ENCODE measurements at regions not wholly inside any gene's neighbourhood (a gene's known extent, or its start where the extent isn't known, plus 50 kb on each side); places are given as distances from the start of the nearest gene placed in this dataset.

- no CpG with 5 or more reads among the region's 1 CpG for WGBS (ENCODE audit: insufficient coverage)
- H3K4me3 ChIP-seq (ENCODE audit: control insufficient read depth in 1 of 2, extremely low read depth in 1 of 2, low read length in 1 of 2): no peak overlapping the region
- Mint-ChIP-seq H3K27me3 (no peaks in the 10 kb centered on the region), H3K27ac (no peak overlapping the region), H3K4me1 (no peaks in the 10 kb centered on the region), H3K9me3 (peaks cover 14 to 21% (median 15%) of the 10 kb centered on the region in 3 donors), H3K36me3 (no peaks in the 10 kb centered on the region), H3K4me3 (no peak overlapping the region)
- no peaks in the 10 kb centered on the region for H3K36me3 ChIP-seq (ENCODE audit: control insufficient read depth in 2 of 2, extremely low read depth in 1 of 2, insufficient read depth in 1 of 2, low read length in 1 of 2)
- H3K4me1 ChIP-seq (ENCODE audit: control insufficient read depth in 1 of 2, extremely low read depth in 1 of 2, insufficient read depth in 2 of 2, low read length in 2 of 2): no peaks in the 10 kb centered on the region
- DNase-seq (no peak), ATAC-seq (replicated peaks in 1 of 4) (no peak)
- H3K9me3 ChIP-seq: no peaks in the 10 kb centered on the region
- no peak overlapping the region for H3K27ac ChIP-seq (ENCODE audit: low read length)
- CTCF ChIA-PET: no interaction called here
- H3K27me3 ChIP-seq (replicated peaks in 1 of 2; ENCODE audit: control insufficient read depth in 2 of 2, extremely low read depth in 1 of 2, insufficient read depth in 2 of 2, low read length in 1 of 2): no peaks in the 10 kb centered on the region
- POLR2A ChIA-PET: no interaction called here
These were observed 312.5 kb upstream of the FLRT2 start for GRCh38 chr14:85217412-85217811.

GRCh38 chr14:85218982-85219381 lies 311.0 kb upstream of the FLRT2 start:
- H3K9me3 ChIP-seq: no peaks in the 10 kb centered on the region
- POLR2A ChIA-PET: no interaction called here
- CTCF ChIA-PET: no interaction called here
- DNase-seq: no peak
- ATAC-seq (replicated peaks in 1 of 4): no peak
- no peaks in the 10 kb centered on the region for H3K36me3 Mint-ChIP-seq
- peaks cover 8 to 15% (median 14%) of the 10 kb centered on the region in 3 donors for H3K9me3 Mint-ChIP-seq
- H3K36me3 ChIP-seq (ENCODE audit: control insufficient read depth in 2 of 2, extremely low read depth in 1 of 2, insufficient read depth in 1 of 2, low read length in 1 of 2): no peaks in the 10 kb centered on the region
- no peaks in the 10 kb centered on the region for H3K27me3 Mint-ChIP-seq
- H3K4me3 Mint-ChIP-seq: no peak overlapping the region
- no peak overlapping the region for H3K27ac Mint-ChIP-seq
- no peaks in the 10 kb centered on the region for H3K27me3 ChIP-seq (replicated peaks in 1 of 2; ENCODE audit: control insufficient read depth in 2 of 2, extremely low read depth in 1 of 2, insufficient read depth in 2 of 2, low read length in 1 of 2)
- no peaks in the 10 kb centered on the region for H3K4me1 Mint-ChIP-seq
- H3K4me1 ChIP-seq (ENCODE audit: control insufficient read depth in 1 of 2, extremely low read depth in 1 of 2, insufficient read depth in 2 of 2, low read length in 2 of 2): no peaks in the 10 kb centered on the region
- no peak overlapping the region for H3K4me3 ChIP-seq (ENCODE audit: control insufficient read depth in 1 of 2, extremely low read depth in 1 of 2, low read length in 1 of 2)
- H3K27ac ChIP-seq (ENCODE audit: low read length): no peak overlapping the region

DNA sequence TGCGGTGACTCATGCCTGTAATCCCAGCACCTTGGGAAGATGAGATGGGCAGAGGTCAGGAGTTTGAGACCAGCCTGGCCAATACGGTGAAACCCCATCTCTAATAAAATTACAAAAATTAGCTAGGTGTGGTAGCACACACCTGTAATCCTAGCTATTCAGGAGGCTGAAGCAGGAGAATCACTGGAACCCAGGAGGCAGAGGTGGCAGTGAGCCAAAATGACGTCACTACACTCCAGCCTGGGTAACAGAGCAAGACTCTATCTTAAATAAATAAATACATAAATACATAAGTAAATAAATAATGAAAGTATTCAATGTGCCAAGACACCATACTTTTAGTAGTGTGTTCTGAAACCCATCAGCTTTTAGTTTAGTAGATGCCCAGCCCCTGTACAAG lies 308.1 kb upstream of the FLRT2 start:
- Histone ChIP-seq H3K27me3 (replicated peaks in 1 of 2; ENCODE audit: control insufficient read depth in 2 of 2, extremely low read depth in 1 of 2, insufficient read depth in 2 of 2, low read length in 1 of 2) (no peaks in the 10 kb centered on the region), H3K27ac (ENCODE audit: low read length) (no peak overlapping the region), H3K4me1 (ENCODE audit: control insufficient read depth in 1 of 2, extremely low read depth in 1 of 2, insufficient read depth in 2 of 2, low read length in 2 of 2) (no peaks in the 10 kb centered on the region), H3K36me3 (ENCODE audit: control insufficient read depth in 2 of 2, extremely low read depth in 1 of 2, insufficient read depth in 1 of 2, low read length in 1 of 2) (no peaks in the 10 kb centered on the region), H3K9me3 (no peaks in the 10 kb centered on the region), H3K4me3 (ENCODE audit: control insufficient read depth in 1 of 2, extremely low read depth in 1 of 2, low read length in 1 of 2) (no peak overlapping the region)
- no peak for DNase-seq
- H3K36me3 Mint-ChIP-seq: no peaks in the 10 kb centered on the region
- H3K27me3 Mint-ChIP-seq: no peaks in the 10 kb centered on the region
- H3K4me3 Mint-ChIP-seq: no peak overlapping the region
- H3K9me3 Mint-ChIP-seq: peaks cover 8 to 13% (median 13%) of the 10 kb centered on the region in 3 donors
- POLR2A ChIA-PET: no interaction called here
- no peaks in the 10 kb centered on the region for H3K4me1 Mint-ChIP-seq
- no CpG with 5 or more reads among the region's 3 CpGs for WGBS (ENCODE audit: insufficient coverage)
- ATAC-seq (replicated peaks in 1 of 4): no peak
- CTCF ChIA-PET: no interaction called here
- H3K27ac Mint-ChIP-seq: no peak overlapping the region

DNA sequence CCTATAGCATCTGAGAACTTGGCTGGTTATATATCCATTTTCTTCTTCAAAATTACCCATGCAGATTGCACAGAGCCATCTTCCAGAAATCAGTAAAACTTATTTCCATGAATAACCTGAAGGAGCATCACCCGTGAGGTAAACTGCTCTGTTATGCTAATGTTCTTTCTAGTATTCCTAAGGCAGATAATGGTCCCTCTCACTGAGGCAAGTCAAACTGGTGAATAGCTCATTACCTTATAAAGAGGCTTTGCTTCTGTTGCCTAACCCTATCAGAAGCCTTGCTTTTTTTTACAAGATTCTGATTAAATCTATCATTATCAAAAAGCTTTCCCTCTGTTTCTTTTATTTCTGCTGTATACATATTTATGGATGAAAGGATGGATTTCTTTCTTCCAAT lies 307.6 kb upstream of the FLRT2 start:
- H3K9me3 Mint-ChIP-seq: peaks cover 8 to 15% (median 13%) of the 10 kb centered on the region in 3 donors
- CTCF ChIA-PET: no interaction called here

GRCh38 chr14:85223667-85224066 lies 306.3 kb upstream of the FLRT2 start:
- H3K4me1 Mint-ChIP-seq: no peaks in the 10 kb centered on the region
- Histone ChIP-seq H3K36me3 (ENCODE audit: control insufficient read depth in 2 of 2, extremely low read depth in 1 of 2, insufficient read depth in 1 of 2, low read length in 1 of 2) (no peaks in the 10 kb centered on the region), H3K4me3 (ENCODE audit: control insufficient read depth in 1 of 2, extremely low read depth in 1 of 2, low read length in 1 of 2) (no peak overlapping the region), H3K4me1 (ENCODE audit: control insufficient read depth in 1 of 2, extremely low read depth in 1 of 2, insufficient read depth in 2 of 2, low read length in 2 of 2) (no peaks in the 10 kb centered on the region), H3K9me3 (no peaks in the 10 kb centered on the region), H3K27ac (ENCODE audit: low read length) (no peak overlapping the region), H3K27me3 (replicated peaks in 1 of 2; ENCODE audit: control insufficient read depth in 2 of 2, extremely low read depth in 1 of 2, insufficient read depth in 2 of 2, low read length in 1 of 2) (no peaks in the 10 kb centered on the region)
- POLR2A ChIA-PET: no interaction called here
- ATAC-seq (replicated peaks in 1 of 4): no peak
- CTCF ChIA-PET: no interaction called here
- WGBS (ENCODE audit: insufficient coverage): 43% methylated on average over 1 of the region's 3 CpGs
- no peak for DNase-seq
- H3K4me3 Mint-ChIP-seq: no peak overlapping the region
- H3K9me3 Mint-ChIP-seq: peaks cover 8 to 20% (median 15%) of the 10 kb centered on the region in 3 donors
- H3K36me3 Mint-ChIP-seq: no peaks in the 10 kb centered on the region
- H3K27ac Mint-ChIP-seq: no peak overlapping the region
- no peaks in the 10 kb centered on the region for H3K27me3 Mint-ChIP-seq

More for the DNA sequence above, 307.6 kb upstream of the FLRT2 start:
- Mint-ChIP-seq H3K27ac (no peak overlapping the region), H3K36me3 (no peaks in the 10 kb centered on the region), H3K27me3 (no peaks in the 10 kb centered on the region), H3K4me1 (no peaks in the 10 kb centered on the region), H3K4me3 (no peak overlapping the region)
- no peak overlapping the region for H3K27ac ChIP-seq (ENCODE audit: low read length)
- H3K9me3 ChIP-seq: no peaks in the 10 kb centered on the region
- H3K4me1 ChIP-seq (ENCODE audit: control insufficient read depth in 1 of 2, extremely low read depth in 1 of 2, insufficient read depth in 2 of 2, low read length in 2 of 2): no peaks in the 10 kb centered on the region
- H3K27me3 ChIP-seq (replicated peaks in 1 of 2; ENCODE audit: control insufficient read depth in 2 of 2, extremely low read depth in 1 of 2, insufficient read depth in 2 of 2, low read length in 1 of 2): no peaks in the 10 kb centered on the region
- no peaks in the 10 kb centered on the region for H3K36me3 ChIP-seq (ENCODE audit: control insufficient read depth in 2 of 2, extremely low read depth in 1 of 2, insufficient read depth in 1 of 2, low read length in 1 of 2)
- POLR2A ChIA-PET: no interaction called here
- H3K4me3 ChIP-seq (ENCODE audit: control insufficient read depth in 1 of 2, extremely low read depth in 1 of 2, low read length in 1 of 2): no peak overlapping the region
- DNase-seq (no peak), ATAC-seq (replicated peaks in 1 of 4) (no peak)
- no CpG with 5 or more reads among the region's 1 CpG for WGBS (ENCODE audit: insufficient coverage)

GRCh38 chr14:85224241-85224640 lies 305.7 kb upstream of the FLRT2 start:
- no peak overlapping the region for H3K27ac Mint-ChIP-seq
- CTCF ChIA-PET: no interaction called here
- no peak overlapping the region for H3K4me3 Mint-ChIP-seq

DNA sequence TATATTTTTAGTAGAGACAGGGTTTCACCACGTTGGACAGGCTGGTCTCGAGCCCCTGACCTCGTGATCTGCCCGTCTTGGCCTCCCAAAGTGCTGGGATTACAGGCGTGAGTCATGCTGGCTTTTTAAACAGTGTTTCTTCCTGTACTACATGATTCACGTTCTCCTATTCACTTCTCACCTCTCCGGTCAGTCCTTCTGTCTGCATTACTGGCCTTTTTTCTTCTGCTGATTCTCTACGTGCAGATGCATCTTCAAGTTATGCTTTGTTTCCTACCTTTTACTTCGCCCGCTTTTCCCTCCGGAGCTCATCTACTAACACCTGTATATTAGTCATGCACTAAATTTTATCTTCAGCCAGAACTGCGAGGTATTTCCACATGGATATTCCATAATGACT lies 296.2 kb upstream of the FLRT2 start:
- POLR2A ChIA-PET: no interaction called here
- Mint-ChIP-seq H3K36me3 (no peaks in the 10 kb centered on the region), H3K4me1 (no peaks in the 10 kb centered on the region), H3K27ac (no peak overlapping the region), H3K4me3 (no peak overlapping the region), H3K9me3 (peaks cover 18 to 33% (median 24%) of the 10 kb centered on the region in 3 donors), H3K27me3 (no peaks in the 10 kb centered on the region)
- CTCF ChIA-PET: no interaction called here
- H3K4me3 ChIP-seq (ENCODE audit: control insufficient read depth in 1 of 2, extremely low read depth in 1 of 2, low read length in 1 of 2): no peak overlapping the region
- ATAC-seq (replicated peaks in 1 of 4) (no peak), DNase-seq (no peak)
- no peaks in the 10 kb centered on the region for H3K36me3 ChIP-seq (ENCODE audit: control insufficient read depth in 2 of 2, extremely low read depth in 1 of 2, insufficient read depth in 1 of 2, low read length in 1 of 2)
- no peaks in the 10 kb centered on the region for H3K9me3 ChIP-seq
- 82% methylated on average over 12 of the region's 12 CpGs for WGBS (ENCODE audit: insufficient coverage)
- H3K4me1 ChIP-seq (ENCODE audit: control insufficient read depth in 1 of 2, extremely low read depth in 1 of 2, insufficient read depth in 2 of 2, low read length in 2 of 2): no peaks in the 10 kb centered on the region
- no peaks in the 10 kb centered on the region for H3K27me3 ChIP-seq (replicated peaks in 1 of 2; ENCODE audit: control insufficient read depth in 2 of 2, extremely low read depth in 1 of 2, insufficient read depth in 2 of 2, low read length in 1 of 2)
- no peak overlapping the region for H3K27ac ChIP-seq (ENCODE audit: low read length)

More at GRCh38 chr14:85224241-85224640, 305.7 kb upstream of the FLRT2 start:
- Histone ChIP-seq H3K9me3 (no peaks in the 10 kb centered on the region), H3K4me3 (ENCODE audit: control insufficient read depth in 1 of 2, extremely low read depth in 1 of 2, low read length in 1 of 2) (no peak overlapping the region), H3K27ac (ENCODE audit: low read length) (no peak overlapping the region), H3K4me1 (ENCODE audit: control insufficient read depth in 1 of 2, extremely low read depth in 1 of 2, insufficient read depth in 2 of 2, low read length in 2 of 2) (no peaks in the 10 kb centered on the region), H3K36me3 (ENCODE audit: control insufficient read depth in 2 of 2, extremely low read depth in 1 of 2, insufficient read depth in 1 of 2, low read length in 1 of 2) (no peaks in the 10 kb centered on the region), H3K27me3 (replicated peaks in 1 of 2; ENCODE audit: control insufficient read depth in 2 of 2, extremely low read depth in 1 of 2, insufficient read depth in 2 of 2, low read length in 1 of 2) (no peaks in the 10 kb centered on the region)
- no peaks in the 10 kb centered on the region for H3K4me1 Mint-ChIP-seq
- H3K36me3 Mint-ChIP-seq: no peaks in the 10 kb centered on the region
- H3K9me3 Mint-ChIP-seq: peaks cover 13 to 26% (median 21%) of the 10 kb centered on the region in 3 donors
- ATAC-seq (replicated peaks in 1 of 4) (no peak), DNase-seq (no peak)
- no peaks in the 10 kb centered on the region for H3K27me3 Mint-ChIP-seq
- POLR2A ChIA-PET: no interaction called here
- WGBS (ENCODE audit: insufficient coverage): 83% methylated on average over 3 of the region's 3 CpGs
